ENCODE measurements at regions not wholly inside any gene's neighbourhood (a gene's known extent, or its start where the extent isn't known, plus 50 kb on each side); places are given as distances from the start of the nearest gene placed in this dataset.

GRCh38 chr17:79179334-79179733, 104.7 kb downstream of the ENGASE start:
- peaks cover 0 to 95% of the 10 kb centered on the region in 2 donors for H3K27me3 ChIP-seq
- no peaks in the 10 kb centered on the region for H3K36me3 ChIP-seq
- H3K9me3 ChIP-seq = no peaks in the 10 kb centered on the region
- no peak overlapping the region for H3K27ac ChIP-seq
- DNase-seq = no peak
- intact Hi-C loops (cut with DNase I; ENCODE audit: low total_unique reads) = no loop called here
- H3K4me1 ChIP-seq = peaks cover 0 to 11% (median 4%) of the 10 kb centered on the region in 4 donors
- H3K4me3 ChIP-seq = no peak overlapping the region
- TF ChIP-seq CTCF (IDR thresholded peaks at IDR 0.05) = no peak

GRCh38 chr17:79177877-79178276, 103.3 kb downstream of the ENGASE start:
- Histone ChIP-seq H3K4me1 (no peaks in the 10 kb centered on the region), H3K27ac (no peak overlapping the region), H3K4me3 (no peak overlapping the region), H3K36me3 (no peaks in the 10 kb centered on the region), H3K9me3 (no peaks in the 10 kb centered on the region), H3K27me3 (peaks cover 0 to 82% of the 10 kb centered on the region in 2 donors)
- no peak for DNase-seq
- intact Hi-C loops (cut with DNase I; ENCODE audit: low total_unique reads) = no loop called here
- TF ChIP-seq CTCF (IDR thresholded peaks at IDR 0.05) = no peak

- DNase-seq = no peak
- TF ChIP-seq CTCF (IDR thresholded peaks at IDR 0.05) = no peak
- Histone ChIP-seq H3K36me3 (no peaks in the 10 kb centered on the region), H3K27me3 (peaks cover 0 to 76% of the 10 kb centered on the region in 2 donors), H3K27ac (no peak overlapping the region), H3K4me3 (no peak overlapping the region), H3K4me1 (no peaks in the 10 kb centered on the region), H3K9me3 (no peaks in the 10 kb centered on the region)
- intact Hi-C loops (cut with DNase I; ENCODE audit: low total_unique reads) = no loop called here
Measured at GRCh38 chr17:79176792-79177601, 102.4 kb downstream of the ENGASE start.

GRCh38 chr17:79174905-79175856, 100.6 kb downstream of the ENGASE start:
- no peak for DNase-seq
- Histone ChIP-seq H3K4me3 (no peak overlapping the region), H3K36me3 (no peaks in the 10 kb centered on the region), H3K27ac (no peak overlapping the region), H3K27me3 (peaks cover 0 to 66% of the 10 kb centered on the region in 2 donors), H3K9me3 (no peaks in the 10 kb centered on the region), H3K4me1 (no peaks in the 10 kb centered on the region)
- intact Hi-C loops (cut with DNase I; ENCODE audit: low total_unique reads) = no loop called here
- TF ChIP-seq CTCF (IDR thresholded peaks at IDR 0.05) = no peak

- no peaks in the 10 kb centered on the region for H3K9me3 ChIP-seq
- no peak overlapping the region for H3K27ac ChIP-seq
- intact Hi-C loops (cut with DNase I; ENCODE audit: low total_unique reads) = no loop called here
- no peak for DNase-seq
- H3K36me3 ChIP-seq = no peaks in the 10 kb centered on the region
- H3K4me3 ChIP-seq = no peak overlapping the region
- no peak for TF ChIP-seq CTCF (IDR thresholded peaks at IDR 0.05)
- H3K4me1 ChIP-seq = no peaks in the 10 kb centered on the region
- peaks cover 0 to 65% of the 10 kb centered on the region in 2 donors for H3K27me3 ChIP-seq
Measured at GRCh38 chr17:79174193-79174765, 99.7 kb downstream of the ENGASE start.
